H9 (cell line): ENCODE measurements at regions not wholly inside any gene's neighbourhood (a gene's known extent, or its start where the extent isn't known, plus 50 kb on each side); places are given as distances from the start of the nearest gene placed in this dataset.

Experiments used
- DNase-seq: peaks from one replicate; pipeline ENCODE4 v3.0.0-alpha.2; 2017
- H2AFZ ChIP-seq: one replicate; pipeline ENCODE4 v1.6.1; 2013; ENCODE audit warnings: mild to moderate bottlenecking, low read length, control low read depth, moderate library complexity
- H2AK5ac ChIP-seq: 2 replicates; pipeline ENCODE4 v1.6.1; 2013; ENCODE audit warnings: low read length, control low read depth, mixed read lengths; ENCODE audit not compliant: insufficient read length
- H2BK120ac ChIP-seq: one replicate; pipeline ENCODE4 v1.6.1; 2013; ENCODE audit warnings: low read depth, mild to moderate bottlenecking, low read length, control low read depth, inconsistent platforms; ENCODE audit not compliant: poor library complexity, severe bottlenecking
- H2BK12ac ChIP-seq: 2 replicates; pipeline ENCODE4 v1.6.1; 2013; ENCODE audit warnings: low read length, control low read depth, mixed read lengths, low read depth; ENCODE audit not compliant: insufficient read length
- H2BK15ac ChIP-seq: 2 replicates; pipeline ENCODE4 v1.6.1; 2013; ENCODE audit warnings: low read depth, low read length, control low read depth
- H2BK20ac ChIP-seq: one replicate; pipeline ENCODE4 v1.6.1; 2013; ENCODE audit warnings: low read depth, mild to moderate bottlenecking, low read length, control low read depth, inconsistent platforms; ENCODE audit not compliant: poor library complexity, severe bottlenecking
- H2BK5ac ChIP-seq: 2 replicates; pipeline ENCODE4 v1.6.1; 2013; ENCODE audit warnings: low read length, control low read depth, mixed read lengths; ENCODE audit not compliant: insufficient read length
- H3K14ac ChIP-seq: 2 replicates; pipeline ENCODE4 v1.6.1; 2013; ENCODE audit warnings: low read length, control low read depth; ENCODE audit not compliant: insufficient read depth
- H3K18ac ChIP-seq: 2 replicates; pipeline ENCODE4 v1.6.1; 2013; ENCODE audit warnings: low read depth, mild to moderate bottlenecking, mixed read lengths, low read length, control low read depth; ENCODE audit not compliant: insufficient read length
- H3K23ac ChIP-seq: 2 replicates; pipeline ENCODE4 v1.6.1; 2013; ENCODE audit warnings: low read length, control low read depth, mixed read lengths, low read depth; ENCODE audit not compliant: insufficient read length
- H3K23me2 ChIP-seq: 2 replicates; pipeline ENCODE4 v1.6.1; 2013; ENCODE audit warnings: low read depth, mild to moderate bottlenecking, mixed read lengths, low read length, control low read depth; ENCODE audit not compliant: insufficient read length, poor library complexity, severe bottlenecking
- H3K27ac ChIP-seq: 2 replicates; pipeline ENCODE4 v1.5.1; 2013; ENCODE audit warnings: low read length, control low read depth, mixed read lengths, low read depth; ENCODE audit not compliant: insufficient read length
- H3K27me3 ChIP-seq: 2 replicates; pipeline ENCODE4 v1.6.1; 2013; ENCODE audit warnings: low read length, control low read depth, inconsistent platforms; ENCODE audit not compliant: insufficient read depth
- H3K4ac ChIP-seq: 2 replicates; pipeline ENCODE4 v1.6.1; 2013; ENCODE audit warnings: low read depth, mild to moderate bottlenecking, control low read depth, inconsistent platforms, low read length, moderate library complexity
- H3K4me1 ChIP-seq: 2 replicates; pipeline ENCODE4 v1.6.1; 2013; ENCODE audit warnings: low read length, control low read depth, inconsistent platforms; ENCODE audit not compliant: insufficient read depth
- H3K4me2 ChIP-seq: 2 replicates; pipeline ENCODE4 v1.6.1; 2013; ENCODE audit warnings: low read length, control low read depth, mixed read lengths; ENCODE audit not compliant: insufficient read length, insufficient read depth
- H3K56ac ChIP-seq: 2 replicates; pipeline ENCODE4 v1.6.1; 2013; ENCODE audit warnings: low read depth, mild to moderate bottlenecking, mixed read lengths, low read length, control low read depth; ENCODE audit not compliant: insufficient read length
- H3K79me1 ChIP-seq: 2 replicates; pipeline ENCODE4 v1.6.1; 2013; ENCODE audit warnings: low read depth, mild to moderate bottlenecking, moderate library complexity, low read length, control low read depth, inconsistent platforms; ENCODE audit not compliant: insufficient read depth, poor library complexity, severe bottlenecking
- H3K79me2 ChIP-seq: 2 replicates; pipeline ENCODE4 v1.6.1; 2013; ENCODE audit warnings: low read length, control low read depth, inconsistent platforms; ENCODE audit not compliant: insufficient read depth
- H3K9ac ChIP-seq: 2 replicates; pipeline ENCODE4 v1.6.1; 2013; ENCODE audit warnings: low read length, control low read depth, mixed read lengths; ENCODE audit not compliant: insufficient read length; ENCODE audit errors: extremely low read depth
- H3K9me3 ChIP-seq: one replicate; pipeline ENCODE4 v1.6.1; 2013; ENCODE audit warnings: low read depth, low read length, inconsistent platforms; ENCODE audit not compliant: control insufficient read depth
- H3T11ph ChIP-seq: one replicate; pipeline ENCODE4 v1.6.1; 2013; ENCODE audit warnings: mild to moderate bottlenecking, low read length, control low read depth, inconsistent platforms
- H4K20me1 ChIP-seq: one replicate; pipeline ENCODE4 v1.6.1; 2013; ENCODE audit not compliant: control insufficient read depth, insufficient read length, insufficient read depth
- H4K5ac ChIP-seq: 2 replicates; pipeline ENCODE4 v1.6.1; 2013; ENCODE audit warnings: low read depth, mild to moderate bottlenecking, mixed read lengths, low read length, control low read depth; ENCODE audit not compliant: insufficient read length
- H4K8ac ChIP-seq: replicated peaks from 2 replicates; pipeline ENCODE4 v1.6.1; 2013; ENCODE audit warnings: low read length, control low read depth, mixed read lengths, low read depth; ENCODE audit not compliant: insufficient read length
- H4K91ac ChIP-seq: 2 replicates; pipeline ENCODE4 v1.6.1; 2013; ENCODE audit warnings: low read depth, mild to moderate bottlenecking, moderate library complexity, mixed read lengths, low read length, control low read depth; ENCODE audit not compliant: insufficient read length
- H3K27ac Mint-ChIP-seq, 3 experiments: 2 replicates in 2 of 3; 3 replicates in 1 of 3; pipeline ENCODE4 v1.8.0; 2020 to 2021; ENCODE audit warnings: mixed read lengths in 3 of 3, mild to moderate bottlenecking in 1 of 3, moderate library complexity in 1 of 3
- H3K27me3 Mint-ChIP-seq: 2 replicates; pipeline ENCODE4 v1.8.0; 2021; ENCODE audit warnings: low read depth, mild to moderate bottlenecking, moderate library complexity, mixed read lengths
- H3K36me3 Mint-ChIP-seq, 3 experiments: 2 replicates in 2 of 3; 3 replicates in 1 of 3; pipeline ENCODE4 v1.8.0; 2020 to 2021; ENCODE audit warnings: low read depth in 3 of 3, mixed read lengths in 3 of 3; ENCODE audit not compliant: insufficient read depth in 1 of 3
- H3K4me1 Mint-ChIP-seq, 2 experiments: 2 replicates each; pipeline ENCODE4 v1.8.0; 2020; ENCODE audit warnings: mixed read lengths in 2 of 2
- H3K4me3 Mint-ChIP-seq, 2 experiments: 2 replicates in 1 of 2; 3 replicates in 1 of 2; pipeline ENCODE4 v1.8.0; 2020 to 2021; ENCODE audit warnings: mild to moderate bottlenecking in 2 of 2, mixed read lengths in 2 of 2, moderate library complexity in 1 of 2
- H3K9me3 Mint-ChIP-seq, 2 experiments: 2 replicates in 1 of 2; 3 replicates in 1 of 2; pipeline ENCODE4 v1.8.0; 2020; ENCODE audit warnings: mild to moderate bottlenecking in 2 of 2, mixed read lengths in 2 of 2, moderate library complexity in 1 of 2
- CTCF ChIP-seq: fragments of 200-600 bp; sonication (generic); conservative IDR thresholded peaks from 3 replicates; pipeline ENCODE4 v1.8.0; 2021; ENCODE audit warnings: antibody characterized with exemption, mild to moderate bottlenecking
- WGBS: extraction: QIAGEN DNeasy Blood & Tissue Kit; methylation state at CpG from one replicate; pipeline ENCODE4 v1.1.7; 2013; ENCODE audit warnings: missing lambda C conversion rate, low lambda C conversion rate, mixed read lengths; ENCODE audit not compliant: insufficient read length; ENCODE audit errors: extremely low coverage; 5-methylcytosine and 5-hydroxymethylcytosine counted together

- Histone ChIP-seq H2BK12ac (no peak overlapping the region), H3K79me2 (no peaks in the 10 kb centered on the region), H4K5ac (no peak overlapping the region), H4K8ac (no peak overlapping the region), H3K27ac (no peak overlapping the region), H4K91ac (no peak overlapping the region), H3K18ac (no peak overlapping the region), H3T11ph (no peak overlapping the region), H2AK5ac (no peak overlapping the region), H2BK5ac (no peak overlapping the region), H3K9me3 (no peaks in the 10 kb centered on the region), H3K23ac (no peak overlapping the region), H3K14ac (no peak overlapping the region), H3K79me1 (no peaks in the 10 kb centered on the region), H3K23me2 (no peaks in the 10 kb centered on the region), H2BK20ac (no peak overlapping the region), H2AFZ (no peak overlapping the region), H3K4ac (no peak overlapping the region), H2BK120ac (no peak overlapping the region), H3K9ac (no peak overlapping the region), H3K4me2 (no peak overlapping the region), H3K4me1 (no peaks in the 10 kb centered on the region), H3K27me3 (no peaks in the 10 kb centered on the region), H4K20me1 (no peaks in the 10 kb centered on the region), H3K56ac (no peak overlapping the region), H2BK15ac (no peak overlapping the region)
- WGBS, result 100% methylated on average over 1 of the region's 1 CpG
- Mint-ChIP-seq H3K4me1 (no peaks in the 10 kb centered on the region), H3K4me3 (no peak overlapping the region), H3K27me3 (no peaks in the 10 kb centered on the region), H3K27ac (no peak overlapping the region), H3K9me3 (no peaks in the 10 kb centered on the region), H3K36me3 (no peaks in the 10 kb centered on the region)
- DNase-seq, result no peak
- TF ChIP-seq CTCF, result no peak
Measured at GRCh38 chr6:67971812-67972211, 663.3 kb upstream of the ADGRB3 start.
